ENCODE measurements at regions not wholly inside any gene's neighbourhood (a gene's known extent, or its start where the extent isn't known, plus 50 kb on each side); places are given as distances from the start of the nearest gene placed in this dataset.

DNA sequence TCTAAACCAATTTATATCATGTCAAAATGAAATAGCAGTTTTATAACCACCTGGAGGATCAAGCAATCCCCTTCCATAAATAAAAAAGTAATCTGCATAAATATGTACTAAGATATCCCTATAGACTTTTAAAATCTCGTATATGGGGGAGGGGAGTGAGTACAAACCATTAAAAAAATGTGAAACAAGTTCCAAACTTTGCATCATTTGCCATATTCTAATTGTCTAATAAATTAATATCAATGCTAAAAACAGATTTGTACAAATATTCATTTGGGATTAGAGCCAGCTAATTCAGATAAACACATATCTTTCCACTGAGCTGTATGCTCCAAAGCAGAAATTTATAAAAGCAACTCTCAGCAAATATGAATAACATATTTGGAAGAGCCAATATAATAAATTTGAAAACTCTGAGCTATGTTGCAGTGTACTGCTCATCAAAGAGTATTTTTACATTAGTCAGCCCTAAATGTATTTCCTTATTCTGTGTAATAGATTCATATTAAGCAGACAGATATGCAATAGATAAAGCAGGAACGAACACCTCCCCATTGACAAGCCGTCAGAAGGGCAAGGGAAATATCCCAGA is 970.2 kb downstream of the EFNB2 start:
- no peak for DNase-seq (ENCODE audit: low read depth)
- TF ChIP-seq, protein P1, sequence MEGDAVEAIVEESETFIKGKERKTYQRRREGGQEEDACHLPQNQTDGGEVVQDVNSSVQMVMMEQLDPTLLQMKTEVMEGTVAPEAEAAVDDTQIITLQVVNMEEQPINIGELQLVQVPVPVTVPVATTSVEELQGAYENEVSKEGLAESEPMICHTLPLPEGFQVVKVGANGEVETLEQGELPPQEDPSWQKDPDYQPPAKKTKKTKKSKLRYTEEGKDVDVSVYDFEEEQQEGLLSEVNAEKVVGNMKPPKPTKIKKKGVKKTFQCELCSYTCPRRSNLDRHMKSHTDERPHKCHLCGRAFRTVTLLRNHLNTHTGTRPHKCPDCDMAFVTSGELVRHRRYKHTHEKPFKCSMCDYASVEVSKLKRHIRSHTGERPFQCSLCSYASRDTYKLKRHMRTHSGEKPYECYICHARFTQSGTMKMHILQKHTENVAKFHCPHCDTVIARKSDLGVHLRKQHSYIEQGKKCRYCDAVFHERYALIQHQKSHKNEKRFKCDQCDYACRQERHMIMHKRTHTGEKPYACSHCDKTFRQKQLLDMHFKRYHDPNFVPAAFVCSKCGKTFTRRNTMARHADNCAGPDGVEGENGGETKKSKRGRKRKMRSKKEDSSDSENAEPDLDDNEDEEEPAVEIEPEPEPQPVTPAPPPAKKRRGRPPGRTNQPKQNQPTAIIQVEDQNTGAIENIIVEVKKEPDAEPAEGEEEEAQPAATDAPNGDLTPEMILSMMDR (IDR thresholded peaks at IDR 0.05; ENCODE audit: control insufficient read depth, extremely low read depth, insufficient read depth): no peak
- H3K4me3 ChIP-seq (ENCODE audit: low read depth, low read length): no peak overlapping the region

DNA sequence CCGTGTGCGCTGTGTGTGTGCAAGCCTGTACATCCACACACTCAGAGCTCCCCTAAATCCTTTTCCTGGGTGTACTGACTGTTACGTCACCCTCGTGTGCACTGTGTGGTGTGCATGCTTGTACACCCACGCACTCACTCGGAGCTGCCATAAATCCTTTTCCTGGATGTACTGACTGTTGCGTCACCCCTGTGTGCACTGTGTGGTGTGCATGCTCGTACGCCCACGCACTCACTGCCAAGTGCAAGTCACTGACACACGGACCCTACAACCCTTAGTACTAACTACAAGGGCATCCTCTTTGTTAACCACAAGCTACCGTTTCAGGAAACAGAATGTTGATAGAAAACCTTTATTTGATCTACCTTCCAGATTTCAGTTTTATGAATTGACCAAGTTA is 983.4 kb downstream of the EFNB2 start:
- DNase-seq (ENCODE audit: low read depth): no peak
- H3K4me3 ChIP-seq (ENCODE audit: low read depth, low read length): no peak overlapping the region
- TF ChIP-seq, protein P1 (IDR thresholded peaks at IDR 0.05; ENCODE audit: control insufficient read depth, extremely low read depth, insufficient read depth): no peak

DNA sequence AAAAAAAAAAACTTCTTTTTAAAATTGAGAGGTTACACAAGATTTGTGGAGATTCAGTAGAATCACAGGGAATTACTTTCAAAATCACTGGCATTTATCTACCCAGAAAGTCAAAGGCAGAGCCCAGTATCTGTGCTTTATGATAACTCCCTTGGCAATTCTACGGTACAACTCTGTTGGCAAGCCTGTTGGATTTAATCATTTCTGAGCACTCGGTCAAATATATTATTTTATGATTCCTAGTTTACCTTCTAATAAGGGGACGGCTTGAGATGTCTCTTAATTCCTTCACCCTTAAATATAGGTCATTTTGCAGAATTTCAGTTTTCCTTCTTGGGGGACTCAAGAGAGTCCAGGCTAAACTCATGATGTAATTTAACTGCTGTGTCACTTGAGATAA is 987.6 kb downstream of the EFNB2 start:
- TF ChIP-seq, protein P1 (IDR thresholded peaks at IDR 0.05; ENCODE audit: control insufficient read depth, extremely low read depth, insufficient read depth): no peak
- no peak overlapping the region for H3K4me3 ChIP-seq (ENCODE audit: low read depth, low read length)
- no peak for DNase-seq (ENCODE audit: low read depth)

DNA sequence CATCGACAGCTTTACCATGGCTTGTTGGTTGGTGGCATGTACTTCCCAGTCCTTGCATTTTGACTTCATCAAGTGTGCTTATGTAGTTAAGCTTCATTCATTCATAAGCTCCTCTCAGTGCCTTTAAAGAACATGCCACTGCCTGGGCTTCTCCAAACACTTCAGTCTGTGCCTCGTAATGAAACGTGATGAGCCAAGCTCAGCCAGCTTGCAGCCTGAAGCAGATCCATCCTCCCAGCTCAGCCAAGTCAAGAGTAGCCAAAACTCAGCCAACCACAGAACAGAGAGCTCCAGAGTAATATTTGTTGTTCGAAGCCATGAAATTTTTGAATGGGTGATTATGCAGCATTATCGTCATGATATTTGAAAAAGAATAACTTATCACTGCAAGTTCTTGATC is 989.7 kb downstream of the EFNB2 start:
- no peak for DNase-seq (ENCODE audit: low read depth)
- TF ChIP-seq, protein P1 (IDR thresholded peaks at IDR 0.05; ENCODE audit: control insufficient read depth, extremely low read depth, insufficient read depth): no peak
- no peak overlapping the region for H3K4me3 ChIP-seq (ENCODE audit: low read depth, low read length)

DNA sequence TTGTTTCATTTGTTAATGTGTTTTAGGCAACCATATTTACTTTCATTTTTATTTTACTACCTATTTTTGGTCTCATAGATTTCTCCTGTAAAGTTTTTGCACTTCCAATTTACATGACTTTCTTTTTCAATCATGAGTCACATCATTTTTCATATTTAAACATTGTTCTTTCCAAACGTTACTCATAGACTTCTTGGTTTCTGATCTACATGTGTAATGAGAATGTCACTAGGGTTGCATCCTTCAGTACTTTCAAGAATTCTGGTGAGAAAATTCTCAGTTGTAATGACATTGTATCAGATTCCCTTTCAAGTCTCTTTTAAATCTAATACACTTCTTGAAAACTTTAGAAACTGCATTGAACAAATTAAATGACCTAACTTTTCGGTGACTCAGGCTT is 991.7 kb downstream of the EFNB2 start:
- no peak overlapping the region for H3K4me3 ChIP-seq (ENCODE audit: low read depth, low read length)
- no peak for DNase-seq (ENCODE audit: low read depth)
- TF ChIP-seq, protein P1 (IDR thresholded peaks at IDR 0.05; ENCODE audit: control insufficient read depth, extremely low read depth, insufficient read depth): no peak

DNA sequence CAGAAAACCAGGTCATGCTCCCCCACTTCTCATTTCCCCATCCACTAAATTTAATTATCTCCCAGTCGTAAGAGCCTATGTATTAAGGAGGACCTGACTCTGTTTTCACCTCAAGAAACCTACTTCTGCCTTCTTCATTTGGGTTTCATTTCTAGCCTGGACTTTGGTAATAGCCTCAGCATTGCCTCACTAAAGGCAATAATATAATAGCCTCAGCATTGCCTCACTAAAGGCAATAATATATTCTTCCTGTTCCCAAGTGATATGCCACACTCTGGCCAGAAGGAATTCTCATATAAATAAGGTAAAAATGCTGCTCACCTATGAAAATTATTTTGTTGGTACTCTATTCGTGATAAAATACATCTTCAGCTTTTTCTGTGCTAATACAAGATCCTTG is 993.9 kb downstream of the EFNB2 start:
- TF ChIP-seq, protein P1 (IDR thresholded peaks at IDR 0.05; ENCODE audit: control insufficient read depth, extremely low read depth, insufficient read depth): no peak
- no peak overlapping the region for H3K4me3 ChIP-seq (ENCODE audit: low read depth, low read length)
- DNase-seq (ENCODE audit: low read depth): no peak

DNA sequence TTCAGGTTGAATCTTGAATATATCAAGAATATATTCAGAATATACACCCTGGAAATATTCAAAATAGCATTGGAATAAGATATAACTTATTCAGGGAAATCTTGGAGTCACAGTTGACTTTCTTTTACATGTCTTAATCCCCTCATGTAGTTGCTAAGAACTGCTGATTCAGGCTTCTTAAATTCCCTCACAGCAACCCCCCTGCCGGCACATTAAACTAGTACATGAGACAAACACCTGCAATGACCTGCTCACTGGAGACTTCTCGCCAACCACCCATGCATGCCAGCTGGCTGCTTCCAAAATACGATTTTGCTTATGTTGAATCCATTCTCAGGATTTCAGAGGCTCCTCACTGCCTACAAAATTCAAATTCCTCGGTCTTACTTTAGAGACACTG is 997.1 kb downstream of the EFNB2 start:
- H3K4me3 ChIP-seq (ENCODE audit: low read depth, low read length): no peak overlapping the region
- no peak for DNase-seq (ENCODE audit: low read depth)
- TF ChIP-seq, protein P1 (IDR thresholded peaks at IDR 0.05; ENCODE audit: control insufficient read depth, extremely low read depth, insufficient read depth): no peak

All from LNCaP clone FGC (cell line).